ENCODE measurements at regions not wholly inside any gene's neighbourhood (a gene's known extent, or its start where the extent isn't known, plus 50 kb on each side); places are given as distances from the start of the nearest gene placed in this dataset.

DNA sequence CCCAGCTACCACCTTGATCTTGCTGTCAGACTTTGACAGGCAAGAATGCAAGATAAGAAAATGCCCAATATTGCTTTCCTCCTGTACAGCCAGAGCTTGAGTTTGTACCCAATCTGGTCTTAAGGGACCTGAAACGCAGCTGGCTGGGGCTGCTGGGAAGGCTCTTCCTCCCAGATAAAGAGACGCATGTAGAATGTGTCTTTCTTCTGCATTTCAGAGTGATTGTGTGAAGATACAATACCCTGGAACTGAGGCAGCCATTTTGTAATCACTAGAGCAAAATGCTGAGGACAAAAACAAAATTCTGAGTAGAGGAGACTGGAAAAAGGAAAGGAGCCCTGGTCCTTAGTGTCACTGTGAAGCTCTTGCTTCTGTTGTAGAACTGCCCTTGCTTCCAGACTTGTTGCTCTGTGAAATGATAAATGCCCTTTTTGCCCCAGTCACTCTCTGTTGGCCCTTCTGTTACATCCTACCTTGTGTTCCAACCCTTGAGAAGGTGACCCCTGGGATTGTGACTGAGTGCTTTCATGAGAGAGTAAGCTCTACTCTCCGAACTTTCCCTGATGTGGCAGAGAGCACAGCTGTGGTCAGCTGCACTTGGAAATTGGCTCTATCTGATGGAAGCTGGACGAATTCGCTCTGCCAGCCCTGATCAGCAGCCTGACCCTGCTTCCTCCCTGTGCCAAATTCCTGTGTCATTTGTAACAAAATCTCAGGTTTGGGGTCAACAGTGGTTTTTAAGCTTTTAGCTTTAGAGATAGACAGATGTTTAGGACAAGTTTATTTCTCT is 137.4 kb upstream of the RBMS1 start:
- no peak overlapping the region for H3K4me3 ChIP-seq (ENCODE audit: low read depth, low read length)
- no peaks in the 10 kb centered on the region for H3K36me3 ChIP-seq (ENCODE audit: insufficient read depth)
- no peak for DNase-seq (ENCODE audit: extremely low spot score)
- 60% methylated on average over 5 of the region's 5 CpGs for WGBS
- H3K27ac ChIP-seq (ENCODE audit: low read depth), result no peak overlapping the region
- H3K4me1 ChIP-seq (ENCODE audit: insufficient read depth), result no peaks in the 10 kb centered on the region

DNA sequence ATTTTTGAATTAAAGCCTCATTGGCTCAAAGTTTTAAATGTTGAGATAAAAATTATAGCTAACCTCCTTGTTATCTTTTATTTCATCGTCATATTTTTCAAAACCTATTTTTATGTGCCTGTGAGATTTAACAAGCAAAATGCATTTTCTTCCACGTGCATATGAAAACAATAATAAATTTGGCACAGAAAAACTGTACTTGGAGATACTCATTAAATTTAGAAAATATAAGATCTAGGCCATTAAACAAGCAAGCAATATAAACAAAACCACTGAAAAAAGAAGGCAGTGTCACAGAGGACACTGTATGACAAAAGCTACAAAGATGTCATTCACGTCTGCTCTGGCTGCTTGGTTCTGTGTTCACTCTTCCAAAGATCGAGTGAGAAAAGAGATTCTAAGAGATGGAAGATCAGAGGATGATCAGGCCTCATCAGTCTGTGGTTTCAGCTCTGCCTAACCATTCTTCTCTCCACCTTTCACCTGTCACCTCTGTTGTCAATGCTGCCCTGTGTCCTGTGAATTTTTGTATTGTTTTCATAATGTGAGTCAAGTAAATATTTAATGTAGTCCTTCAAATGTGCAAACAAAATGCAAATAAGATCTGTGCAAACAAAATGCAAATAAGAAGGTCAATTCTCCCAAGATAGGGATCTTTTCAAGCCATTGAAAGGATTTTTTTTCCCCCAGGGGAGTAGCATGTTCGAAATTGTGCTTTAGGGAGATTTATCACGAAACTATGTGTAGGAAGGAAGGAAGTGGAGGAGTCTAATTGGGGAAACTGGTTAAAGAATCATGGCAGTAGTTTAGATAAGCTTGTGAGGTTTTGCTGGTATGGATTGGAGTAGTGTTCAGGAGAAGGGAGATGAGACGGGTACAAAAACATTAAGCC is 138.7 kb upstream of the RBMS1 start:
- no peaks in the 10 kb centered on the region for H3K36me3 ChIP-seq (ENCODE audit: insufficient read depth)
- WGBS, result 52% methylated on average over 7 of the region's 7 CpGs
- no peaks in the 10 kb centered on the region for H3K4me1 ChIP-seq (ENCODE audit: insufficient read depth)
- H3K27ac ChIP-seq (ENCODE audit: low read depth), result no peak overlapping the region
- no peak overlapping the region for H3K4me3 ChIP-seq (ENCODE audit: low read depth, low read length)
- DNase-seq (ENCODE audit: extremely low spot score), result no peak

DNA sequence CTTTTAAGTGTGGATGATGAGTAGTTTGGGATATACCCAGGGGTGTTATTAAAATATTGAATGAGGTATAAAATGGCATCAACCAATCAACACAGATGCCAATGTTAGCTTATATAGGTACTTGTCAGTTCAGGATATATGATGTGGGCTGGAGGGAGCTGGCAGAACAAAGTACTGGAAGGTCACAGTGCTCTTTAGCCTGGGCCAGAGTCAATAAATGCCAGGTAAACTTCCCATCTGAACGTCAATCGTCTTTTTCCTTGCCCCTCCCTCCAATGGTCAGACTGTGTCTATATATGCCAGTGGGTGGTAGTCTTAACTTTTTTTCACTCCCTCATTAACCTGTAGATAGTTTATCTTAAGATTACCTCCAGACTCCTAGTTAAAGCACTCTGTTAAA is 140.8 kb upstream of the RBMS1 start:
- H3K4me3 ChIP-seq (ENCODE audit: low read depth, low read length), result no peak overlapping the region
- DNase-seq (ENCODE audit: extremely low spot score), result no peak
- WGBS, result 66% methylated on average over 2 of the region's 2 CpGs
- H3K36me3 ChIP-seq (ENCODE audit: insufficient read depth), result no peaks in the 10 kb centered on the region
- no peaks in the 10 kb centered on the region for H3K4me1 ChIP-seq (ENCODE audit: insufficient read depth)
- H3K27ac ChIP-seq (ENCODE audit: low read depth), result no peak overlapping the region

DNA sequence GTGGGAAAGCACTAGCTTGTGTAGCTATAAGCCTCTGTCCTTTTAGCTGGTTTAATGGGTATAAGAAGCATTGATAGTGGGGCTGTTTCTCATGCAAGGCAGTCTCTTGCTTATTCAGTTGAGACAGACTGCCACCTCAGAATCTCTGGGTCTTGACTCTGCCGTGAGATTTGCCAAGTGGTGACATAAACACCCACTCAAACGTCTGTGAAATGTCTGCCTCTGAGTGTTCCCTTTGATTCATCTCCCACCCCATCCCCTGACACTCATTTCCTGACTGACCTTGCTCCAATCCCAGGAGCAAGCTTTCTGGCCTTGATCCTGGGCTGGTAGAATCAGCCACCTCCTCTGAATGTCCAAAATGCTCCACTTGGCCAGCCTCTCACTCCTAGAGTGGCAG is 141.9 kb upstream of the RBMS1 start:
- H3K4me3 ChIP-seq (ENCODE audit: low read depth, low read length), result no peak overlapping the region
- no peak for DNase-seq (ENCODE audit: extremely low spot score)
- 12% methylated on average over 2 of the region's 2 CpGs for WGBS

DNA sequence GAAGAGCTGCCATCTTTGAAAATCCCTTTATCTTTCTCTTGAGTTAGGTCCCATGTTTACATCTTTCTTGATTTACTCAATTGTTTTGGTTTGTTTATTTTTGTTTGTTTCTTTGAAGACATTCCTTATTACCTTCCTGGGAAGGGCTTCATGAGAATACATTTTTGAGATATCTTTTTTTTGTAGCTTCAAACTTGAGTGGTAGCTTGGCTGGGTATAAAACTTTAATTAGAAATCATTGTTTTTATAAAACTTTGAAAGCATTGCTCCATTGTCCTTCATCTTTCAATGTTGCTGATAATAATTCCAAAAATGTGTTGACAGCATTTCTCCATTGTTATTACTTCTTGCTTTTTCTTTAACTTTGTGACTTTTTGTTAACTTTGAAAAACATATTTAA is 145.9 kb upstream of the RBMS1 start:
- no peak overlapping the region for H3K27ac ChIP-seq (ENCODE audit: low read depth)
- no peaks in the 10 kb centered on the region for H3K4me1 ChIP-seq (ENCODE audit: insufficient read depth)
- no peak for DNase-seq (ENCODE audit: extremely low spot score)
- no peaks in the 10 kb centered on the region for H3K36me3 ChIP-seq (ENCODE audit: insufficient read depth)
- no peak overlapping the region for H3K4me3 ChIP-seq (ENCODE audit: low read depth, low read length)

More for the DNA sequence above, 141.9 kb upstream of the RBMS1 start:
- no peaks in the 10 kb centered on the region for H3K4me1 ChIP-seq (ENCODE audit: insufficient read depth)
- H3K27ac ChIP-seq (ENCODE audit: low read depth), result no peak overlapping the region
- no peaks in the 10 kb centered on the region for H3K36me3 ChIP-seq (ENCODE audit: insufficient read depth)

DNA sequence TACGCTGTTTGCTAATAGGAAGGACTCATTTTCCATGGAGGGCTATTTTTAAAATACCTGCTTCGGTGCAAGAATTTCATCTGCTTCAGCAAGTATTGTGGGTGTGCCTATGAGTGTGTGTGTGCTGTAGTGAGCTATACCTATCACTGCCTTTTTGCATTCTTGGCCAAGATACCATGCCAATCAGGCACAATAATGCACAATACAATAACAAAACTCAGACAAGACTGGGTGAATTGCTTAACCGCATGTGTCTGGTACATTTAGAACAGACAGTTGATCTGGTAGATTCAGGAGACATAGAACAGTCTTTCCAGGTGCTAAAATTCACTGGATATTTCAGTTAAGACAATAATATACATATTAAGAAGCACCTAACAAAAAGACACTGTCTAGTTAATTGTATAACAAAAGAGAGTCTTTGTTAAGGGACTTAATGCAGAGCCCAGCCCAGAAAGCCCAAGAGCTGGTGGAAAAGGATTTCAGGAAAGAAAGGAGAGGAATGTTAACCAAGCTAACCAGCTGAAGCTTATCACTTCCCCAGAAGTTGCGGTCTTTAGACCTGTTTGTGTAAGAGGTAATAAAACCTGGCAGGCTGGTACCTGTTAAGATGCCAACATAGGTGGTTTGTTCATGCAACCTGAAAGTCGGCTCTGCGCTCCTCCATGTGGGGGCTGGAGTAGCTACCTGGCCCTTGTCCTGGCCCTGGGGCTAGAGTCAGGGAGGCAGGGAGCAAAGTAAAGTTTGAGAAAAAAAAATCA is 153.3 kb upstream of the RBMS1 start:
- Histone ChIP-seq H3K36me3 (ENCODE audit: insufficient read depth) (no peaks in the 10 kb centered on the region), H3K4me1 (ENCODE audit: insufficient read depth) (no peaks in the 10 kb centered on the region), H3K27ac (ENCODE audit: low read depth) (no peak overlapping the region), H3K4me3 (ENCODE audit: low read depth, low read length) (no peak overlapping the region)
- 74% methylated on average over 6 of the region's 6 CpGs for WGBS
- DNase-seq (ENCODE audit: extremely low spot score), result peak; percentile 74

- peak overlapping the region; percentile 63 for H3K27ac ChIP-seq (ENCODE audit: low read depth)
- WGBS, result 77% methylated on average over 33 of the region's 33 CpGs
- no peak for DNase-seq (ENCODE audit: extremely low spot score)
- no peak overlapping the region for H3K4me3 ChIP-seq (ENCODE audit: low read depth, low read length)
- H3K36me3 ChIP-seq (ENCODE audit: insufficient read depth), result no peaks in the 10 kb centered on the region
- no peaks in the 10 kb centered on the region for H3K4me1 ChIP-seq (ENCODE audit: insufficient read depth)
Measured at GRCh38 chr2:160647967-160648685, 154.5 kb upstream of the RBMS1 start.

- 98% methylated on average over 12 of the region's 12 CpGs for WGBS
- Histone ChIP-seq H3K4me1 (ENCODE audit: insufficient read depth) (no peaks in the 10 kb centered on the region), H3K36me3 (ENCODE audit: insufficient read depth) (no peaks in the 10 kb centered on the region), H3K4me3 (ENCODE audit: low read depth, low read length) (no peak overlapping the region), H3K27ac (ENCODE audit: low read depth) (no peak overlapping the region)
- DNase-seq (ENCODE audit: extremely low spot score), result no peak
Measured at GRCh38 chr2:160649698-160650097, 156.1 kb upstream of the RBMS1 start.

- H3K36me3 ChIP-seq (ENCODE audit: insufficient read depth), result no peaks in the 10 kb centered on the region
- H3K27ac ChIP-seq (ENCODE audit: low read depth), result no peak overlapping the region
- no peak overlapping the region for H3K4me3 ChIP-seq (ENCODE audit: low read depth, low read length)
- no peaks in the 10 kb centered on the region for H3K4me1 ChIP-seq (ENCODE audit: insufficient read depth)
- WGBS, result 66% methylated on average over 3 of the region's 3 CpGs
- no peak for DNase-seq (ENCODE audit: extremely low spot score)
Measured at GRCh38 chr2:160650196-160651118, 156.8 kb upstream of the RBMS1 start.

DNA sequence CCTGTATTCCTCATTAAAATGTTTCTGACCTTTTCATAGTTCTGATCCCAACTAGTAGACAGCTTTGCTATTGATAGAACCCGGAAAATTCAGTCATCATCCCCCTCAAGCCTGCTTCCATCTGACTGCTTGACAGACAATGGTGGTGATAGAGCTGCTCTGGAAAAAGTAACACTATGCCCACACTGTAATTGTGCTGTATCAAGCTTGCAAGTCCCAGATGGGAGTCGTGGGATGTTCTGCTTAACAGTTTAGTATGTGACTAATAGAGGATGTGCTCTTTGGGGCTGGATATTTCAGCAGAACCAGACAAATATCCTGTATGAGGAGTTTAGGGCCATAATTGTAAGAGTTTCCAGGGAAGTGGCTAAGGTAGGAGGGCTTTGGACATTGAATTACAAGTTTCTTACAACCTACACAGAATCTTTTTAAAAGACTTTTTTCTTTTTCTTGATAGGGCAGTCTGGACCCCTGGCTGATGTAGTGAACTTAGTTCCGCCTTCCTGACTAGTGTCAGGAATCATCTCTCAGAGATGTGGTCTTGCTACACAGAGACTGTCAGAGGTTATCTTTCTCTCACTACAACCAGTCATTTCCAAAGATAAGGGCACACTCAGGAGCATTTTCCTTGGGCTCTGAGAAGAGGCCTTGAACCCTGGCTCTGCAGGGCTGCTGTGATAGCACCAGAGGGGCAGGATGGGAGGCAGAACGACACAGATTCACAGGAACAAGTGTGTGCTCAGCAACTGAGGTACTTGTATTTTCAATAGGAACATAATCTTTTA is 158.0 kb upstream of the RBMS1 start:
- DNase-seq (ENCODE audit: extremely low spot score), result no peak
- 80% methylated on average over 4 of the region's 4 CpGs for WGBS
- Histone ChIP-seq H3K36me3 (ENCODE audit: insufficient read depth) (no peaks in the 10 kb centered on the region), H3K4me1 (ENCODE audit: insufficient read depth) (no peaks in the 10 kb centered on the region), H3K4me3 (ENCODE audit: low read depth, low read length) (no peak overlapping the region), H3K27ac (ENCODE audit: low read depth) (no peak overlapping the region)

GRCh38 chr2:160652236-160652635 is 158.6 kb upstream of the RBMS1 start:
- WGBS, result 69% methylated on average over 5 of the region's 5 CpGs
- Histone ChIP-seq H3K27ac (ENCODE audit: low read depth) (no peak overlapping the region), H3K4me3 (ENCODE audit: low read depth, low read length) (no peak overlapping the region), H3K36me3 (ENCODE audit: insufficient read depth) (no peaks in the 10 kb centered on the region), H3K4me1 (ENCODE audit: insufficient read depth) (no peaks in the 10 kb centered on the region)
- DNase-seq (ENCODE audit: extremely low spot score), result no peak

DNA sequence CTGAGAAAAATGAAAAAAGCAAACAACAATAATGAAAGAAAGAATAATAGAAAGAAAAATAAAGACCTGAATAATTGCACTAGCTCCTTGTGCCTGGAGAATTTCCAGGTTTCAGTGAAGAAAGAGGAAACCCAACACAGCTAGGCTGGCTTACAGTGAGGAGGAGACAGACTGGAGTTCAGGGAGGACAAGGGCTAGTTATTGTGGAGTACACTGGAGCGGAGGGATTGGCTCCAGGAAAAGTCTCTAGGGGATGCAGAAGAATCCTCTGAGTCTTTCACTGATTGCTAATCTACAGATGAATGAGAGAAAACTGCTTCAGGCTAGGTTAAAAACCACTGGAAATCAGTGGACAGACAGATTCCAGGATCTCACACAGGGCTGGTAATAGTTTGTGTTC is 163.6 kb upstream of the RBMS1 start:
- Histone ChIP-seq H3K4me3 (ENCODE audit: low read depth, low read length) (no peak overlapping the region), H3K36me3 (ENCODE audit: insufficient read depth) (no peaks in the 10 kb centered on the region), H3K27ac (ENCODE audit: low read depth) (no peak overlapping the region), H3K4me1 (ENCODE audit: insufficient read depth) (no peaks in the 10 kb centered on the region)
- WGBS, result 53% methylated on average over 1 of the region's 1 CpG
- DNase-seq (ENCODE audit: extremely low spot score), result no peak

Measured in urinary bladder (tissue), 3 donors.